ENCODE measurements at regions not wholly inside any gene's neighbourhood (a gene's known extent, or its start where the extent isn't known, plus 50 kb on each side); places are given as distances from the start of the nearest gene placed in this dataset.

GRCh38 chr11:112769170-112769569, 192.1 kb upstream of the NCAM1 start:
- no peak for DNase-seq (ENCODE audit: low spot score)
- ATAC-seq (ENCODE audit: low FRiP score), result no peak
- TF ChIP-seq CTCF (IDR thresholded peaks at IDR 0.05), result no peak

GRCh38 chr11:112769584-112769983, 191.6 kb upstream of the NCAM1 start:
- TF ChIP-seq CTCF (IDR thresholded peaks at IDR 0.05), result no peak
- DNase-seq (ENCODE audit: low spot score) (no peak), ATAC-seq (ENCODE audit: low FRiP score) (no peak)

- DNase-seq (ENCODE audit: low spot score) (no peak), ATAC-seq (ENCODE audit: low FRiP score) (no peak)
- TF ChIP-seq CTCF (IDR thresholded peaks at IDR 0.05), result no peak
Observed at GRCh38 chr11:112770033-112770432, 191.2 kb upstream of the NCAM1 start.

GRCh38 chr11:112770487-112770886, 190.7 kb upstream of the NCAM1 start:
- no peak for ATAC-seq (ENCODE audit: low FRiP score)
- no peak for DNase-seq (ENCODE audit: low spot score)
- no peak for TF ChIP-seq CTCF (IDR thresholded peaks at IDR 0.05)

- TF ChIP-seq CTCF (IDR thresholded peaks at IDR 0.05), result no peak
- no peak for ATAC-seq (ENCODE audit: low FRiP score)
- no peak for DNase-seq (ENCODE audit: low spot score)
Observed at GRCh38 chr11:112771851-112772250, 189.4 kb upstream of the NCAM1 start.

- DNase-seq (ENCODE audit: low spot score), result no peak
- ATAC-seq (ENCODE audit: low FRiP score), result no peak
- TF ChIP-seq CTCF (IDR thresholded peaks at IDR 0.05), result no peak
Observed at GRCh38 chr11:112773264-112773663, 188.0 kb upstream of the NCAM1 start.

- no peak for TF ChIP-seq CTCF (IDR thresholded peaks at IDR 0.05)
- no peak for ATAC-seq (ENCODE audit: low FRiP score)
- no peak for DNase-seq (ENCODE audit: low spot score)
Observed at GRCh38 chr11:112776834-112777233, 184.4 kb upstream of the NCAM1 start.

Data from omental fat pad (tissue), 3 donors.